H9 (cell line): ENCODE measurements at regions not wholly inside any gene's neighbourhood (a gene's known extent, or its start where the extent isn't known, plus 50 kb on each side); places are given as distances from the start of the nearest gene placed in this dataset.

ENCODE experiments used
- DNase-seq: peaks from one replicate; pipeline ENCODE4 v3.0.0-alpha.2; 2017
- H2AFZ ChIP-seq: one replicate; pipeline ENCODE4 v1.6.1; 2013; ENCODE audit warnings: mild to moderate bottlenecking, low read length, control low read depth, moderate library complexity
- H2AK5ac ChIP-seq: 2 replicates; pipeline ENCODE4 v1.6.1; 2013; ENCODE audit warnings: low read length, control low read depth, mixed read lengths; ENCODE audit not compliant: insufficient read length
- H2BK120ac ChIP-seq: one replicate; pipeline ENCODE4 v1.6.1; 2013; ENCODE audit warnings: low read depth, mild to moderate bottlenecking, low read length, control low read depth, inconsistent platforms; ENCODE audit not compliant: poor library complexity, severe bottlenecking
- H2BK12ac ChIP-seq: 2 replicates; pipeline ENCODE4 v1.6.1; 2013; ENCODE audit warnings: low read length, control low read depth, mixed read lengths, low read depth; ENCODE audit not compliant: insufficient read length
- H2BK15ac ChIP-seq: 2 replicates; pipeline ENCODE4 v1.6.1; 2013; ENCODE audit warnings: low read depth, low read length, control low read depth
- H2BK20ac ChIP-seq: one replicate; pipeline ENCODE4 v1.6.1; 2013; ENCODE audit warnings: low read depth, mild to moderate bottlenecking, low read length, control low read depth, inconsistent platforms; ENCODE audit not compliant: poor library complexity, severe bottlenecking
- H2BK5ac ChIP-seq: 2 replicates; pipeline ENCODE4 v1.6.1; 2013; ENCODE audit warnings: low read length, control low read depth, mixed read lengths; ENCODE audit not compliant: insufficient read length
- H3K14ac ChIP-seq: 2 replicates; pipeline ENCODE4 v1.6.1; 2013; ENCODE audit warnings: low read length, control low read depth; ENCODE audit not compliant: insufficient read depth
- H3K18ac ChIP-seq: 2 replicates; pipeline ENCODE4 v1.6.1; 2013; ENCODE audit warnings: low read depth, mild to moderate bottlenecking, mixed read lengths, low read length, control low read depth; ENCODE audit not compliant: insufficient read length
- H3K23ac ChIP-seq: 2 replicates; pipeline ENCODE4 v1.6.1; 2013; ENCODE audit warnings: low read length, control low read depth, mixed read lengths, low read depth; ENCODE audit not compliant: insufficient read length
- H3K23me2 ChIP-seq: 2 replicates; pipeline ENCODE4 v1.6.1; 2013; ENCODE audit warnings: low read depth, mild to moderate bottlenecking, mixed read lengths, low read length, control low read depth; ENCODE audit not compliant: insufficient read length, poor library complexity, severe bottlenecking
- H3K27ac ChIP-seq: 2 replicates; pipeline ENCODE4 v1.5.1; 2013; ENCODE audit warnings: low read length, control low read depth, mixed read lengths, low read depth; ENCODE audit not compliant: insufficient read length
- H3K27me3 ChIP-seq: 2 replicates; pipeline ENCODE4 v1.6.1; 2013; ENCODE audit warnings: low read length, control low read depth, inconsistent platforms; ENCODE audit not compliant: insufficient read depth
- H3K4ac ChIP-seq: 2 replicates; pipeline ENCODE4 v1.6.1; 2013; ENCODE audit warnings: low read depth, mild to moderate bottlenecking, control low read depth, inconsistent platforms, low read length, moderate library complexity
- H3K4me1 ChIP-seq: 2 replicates; pipeline ENCODE4 v1.6.1; 2013; ENCODE audit warnings: low read length, control low read depth, inconsistent platforms; ENCODE audit not compliant: insufficient read depth
- H3K4me2 ChIP-seq: 2 replicates; pipeline ENCODE4 v1.6.1; 2013; ENCODE audit warnings: low read length, control low read depth, mixed read lengths; ENCODE audit not compliant: insufficient read length, insufficient read depth
- H3K56ac ChIP-seq: 2 replicates; pipeline ENCODE4 v1.6.1; 2013; ENCODE audit warnings: low read depth, mild to moderate bottlenecking, mixed read lengths, low read length, control low read depth; ENCODE audit not compliant: insufficient read length
- H3K79me1 ChIP-seq: 2 replicates; pipeline ENCODE4 v1.6.1; 2013; ENCODE audit warnings: low read depth, mild to moderate bottlenecking, moderate library complexity, low read length, control low read depth, inconsistent platforms; ENCODE audit not compliant: insufficient read depth, poor library complexity, severe bottlenecking
- H3K79me2 ChIP-seq: 2 replicates; pipeline ENCODE4 v1.6.1; 2013; ENCODE audit warnings: low read length, control low read depth, inconsistent platforms; ENCODE audit not compliant: insufficient read depth
- H3K9ac ChIP-seq: 2 replicates; pipeline ENCODE4 v1.6.1; 2013; ENCODE audit warnings: low read length, control low read depth, mixed read lengths; ENCODE audit not compliant: insufficient read length; ENCODE audit errors: extremely low read depth
- H3K9me3 ChIP-seq: one replicate; pipeline ENCODE4 v1.6.1; 2013; ENCODE audit warnings: low read depth, low read length, inconsistent platforms; ENCODE audit not compliant: control insufficient read depth
- H3T11ph ChIP-seq: one replicate; pipeline ENCODE4 v1.6.1; 2013; ENCODE audit warnings: mild to moderate bottlenecking, low read length, control low read depth, inconsistent platforms
- H4K20me1 ChIP-seq: one replicate; pipeline ENCODE4 v1.6.1; 2013; ENCODE audit not compliant: control insufficient read depth, insufficient read length, insufficient read depth
- H4K5ac ChIP-seq: 2 replicates; pipeline ENCODE4 v1.6.1; 2013; ENCODE audit warnings: low read depth, mild to moderate bottlenecking, mixed read lengths, low read length, control low read depth; ENCODE audit not compliant: insufficient read length
- H4K8ac ChIP-seq: replicated peaks from 2 replicates; pipeline ENCODE4 v1.6.1; 2013; ENCODE audit warnings: low read length, control low read depth, mixed read lengths, low read depth; ENCODE audit not compliant: insufficient read length
- H4K91ac ChIP-seq: 2 replicates; pipeline ENCODE4 v1.6.1; 2013; ENCODE audit warnings: low read depth, mild to moderate bottlenecking, moderate library complexity, mixed read lengths, low read length, control low read depth; ENCODE audit not compliant: insufficient read length
- H3K27ac Mint-ChIP-seq, 3 experiments: 2 replicates in 2 of 3; 3 replicates in 1 of 3; pipeline ENCODE4 v1.8.0; 2020 to 2021; ENCODE audit warnings: mixed read lengths in 3 of 3, mild to moderate bottlenecking in 1 of 3, moderate library complexity in 1 of 3
- H3K27me3 Mint-ChIP-seq: 2 replicates; pipeline ENCODE4 v1.8.0; 2021; ENCODE audit warnings: low read depth, mild to moderate bottlenecking, moderate library complexity, mixed read lengths
- H3K36me3 Mint-ChIP-seq, 3 experiments: 2 replicates in 2 of 3; 3 replicates in 1 of 3; pipeline ENCODE4 v1.8.0; 2020 to 2021; ENCODE audit warnings: low read depth in 3 of 3, mixed read lengths in 3 of 3; ENCODE audit not compliant: insufficient read depth in 1 of 3
- H3K4me1 Mint-ChIP-seq, 2 experiments: 2 replicates each; pipeline ENCODE4 v1.8.0; 2020; ENCODE audit warnings: mixed read lengths in 2 of 2
- H3K4me3 Mint-ChIP-seq, 2 experiments: 2 replicates in 1 of 2; 3 replicates in 1 of 2; pipeline ENCODE4 v1.8.0; 2020 to 2021; ENCODE audit warnings: mild to moderate bottlenecking in 2 of 2, mixed read lengths in 2 of 2, moderate library complexity in 1 of 2
- H3K9me3 Mint-ChIP-seq, 2 experiments: 2 replicates in 1 of 2; 3 replicates in 1 of 2; pipeline ENCODE4 v1.8.0; 2020; ENCODE audit warnings: mild to moderate bottlenecking in 2 of 2, mixed read lengths in 2 of 2, moderate library complexity in 1 of 2
- WGBS: extraction: QIAGEN DNeasy Blood & Tissue Kit; methylation state at CpG from one replicate; pipeline ENCODE4 v1.1.7; 2013; ENCODE audit warnings: missing lambda C conversion rate, low lambda C conversion rate, mixed read lengths; ENCODE audit not compliant: insufficient read length; ENCODE audit errors: extremely low coverage; 5-methylcytosine and 5-hydroxymethylcytosine counted together
- TF ChIP-seq, protein P1 (sequence below): fragments of 200-600 bp; sonication (generic); conservative IDR thresholded peaks from 3 replicates; pipeline ENCODE4 v1.8.0; 2021; ENCODE audit warnings: antibody characterized with exemption, mild to moderate bottlenecking

DNA sequence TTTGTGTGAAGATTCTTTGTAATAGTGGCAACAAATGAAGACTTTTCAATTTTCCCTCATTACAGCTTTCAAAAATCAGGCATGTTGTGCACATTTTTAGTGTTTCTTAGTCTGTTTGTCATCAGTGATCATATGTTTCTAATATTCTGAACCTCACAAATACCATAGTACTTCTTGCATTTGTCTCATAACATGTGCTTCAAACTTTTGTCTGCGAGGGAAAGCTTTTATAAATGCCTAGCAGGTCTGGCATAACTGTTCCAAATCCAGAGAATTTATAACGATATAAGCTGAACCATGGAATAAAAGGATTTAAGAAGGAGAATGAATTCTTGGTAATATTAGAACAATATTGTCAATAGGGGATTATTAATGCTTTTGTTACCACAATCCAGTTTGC, 670.2 kb downstream of the RFPL4B start:
- WGBS: no CpG with 5 or more reads among the region's 2 CpGs

More for the DNA sequence above, 670.2 kb downstream of the RFPL4B start:
- H3K27me3 ChIP-seq: no peaks in the 10 kb centered on the region
- Mint-ChIP-seq H3K27ac (no peak overlapping the region), H3K4me1 (no peaks in the 10 kb centered on the region), H3K36me3 (no peaks in the 10 kb centered on the region), H3K27me3 (no peaks in the 10 kb centered on the region), H3K9me3 (no peaks in the 10 kb centered on the region), H3K4me3 (no peak overlapping the region)
- no peak overlapping the region for H2BK20ac ChIP-seq
- H4K20me1 ChIP-seq: no peaks in the 10 kb centered on the region
- no peaks in the 10 kb centered on the region for H3K79me1 ChIP-seq
- no peaks in the 10 kb centered on the region for H3K23me2 ChIP-seq
- H4K8ac ChIP-seq: no peak overlapping the region
- H2BK12ac ChIP-seq: no peak overlapping the region
- H3K14ac ChIP-seq: no peak overlapping the region
- H3K4me2 ChIP-seq: no peak overlapping the region
- TF ChIP-seq, protein P1, sequence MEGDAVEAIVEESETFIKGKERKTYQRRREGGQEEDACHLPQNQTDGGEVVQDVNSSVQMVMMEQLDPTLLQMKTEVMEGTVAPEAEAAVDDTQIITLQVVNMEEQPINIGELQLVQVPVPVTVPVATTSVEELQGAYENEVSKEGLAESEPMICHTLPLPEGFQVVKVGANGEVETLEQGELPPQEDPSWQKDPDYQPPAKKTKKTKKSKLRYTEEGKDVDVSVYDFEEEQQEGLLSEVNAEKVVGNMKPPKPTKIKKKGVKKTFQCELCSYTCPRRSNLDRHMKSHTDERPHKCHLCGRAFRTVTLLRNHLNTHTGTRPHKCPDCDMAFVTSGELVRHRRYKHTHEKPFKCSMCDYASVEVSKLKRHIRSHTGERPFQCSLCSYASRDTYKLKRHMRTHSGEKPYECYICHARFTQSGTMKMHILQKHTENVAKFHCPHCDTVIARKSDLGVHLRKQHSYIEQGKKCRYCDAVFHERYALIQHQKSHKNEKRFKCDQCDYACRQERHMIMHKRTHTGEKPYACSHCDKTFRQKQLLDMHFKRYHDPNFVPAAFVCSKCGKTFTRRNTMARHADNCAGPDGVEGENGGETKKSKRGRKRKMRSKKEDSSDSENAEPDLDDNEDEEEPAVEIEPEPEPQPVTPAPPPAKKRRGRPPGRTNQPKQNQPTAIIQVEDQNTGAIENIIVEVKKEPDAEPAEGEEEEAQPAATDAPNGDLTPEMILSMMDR: no peak
- H4K5ac ChIP-seq: no peak overlapping the region
- no peak overlapping the region for H2BK120ac ChIP-seq
- no peak overlapping the region for H3K9ac ChIP-seq
- H3K56ac ChIP-seq: no peak overlapping the region
- no peaks in the 10 kb centered on the region for H3K79me2 ChIP-seq
- H3K4ac ChIP-seq: no peak overlapping the region
- H3K27ac ChIP-seq: no peak overlapping the region
- no peak overlapping the region for H3K23ac ChIP-seq
- H2AK5ac ChIP-seq: no peak overlapping the region
- no peak overlapping the region for H3K18ac ChIP-seq
- DNase-seq: no peak
- H3K9me3 ChIP-seq: no peaks in the 10 kb centered on the region
- no peaks in the 10 kb centered on the region for H3K4me1 ChIP-seq
- H4K91ac ChIP-seq: no peak overlapping the region
- H2BK15ac ChIP-seq: no peak overlapping the region
- H2BK5ac ChIP-seq: no peak overlapping the region
- H2AFZ ChIP-seq: no peak overlapping the region
- no peak overlapping the region for H3T11ph ChIP-seq
